ENCODE measurements at regions not wholly inside any gene's neighbourhood (a gene's known extent, or its start where the extent isn't known, plus 50 kb on each side); places are given as distances from the start of the nearest gene placed in this dataset.
"Not testable (repeated sequence)": the region's sequence is repeated elsewhere in the genome, so short reads cannot be mapped to it uniquely, and the experiment has no call there.

- H3K36me3 ChIP-seq: no peaks in the 10 kb centered on the region
- no peak overlapping the region for H3K4me3 ChIP-seq
- no peaks in the 10 kb centered on the region for H3K9me3 ChIP-seq (ENCODE audit: low read depth)
- TF ChIP-seq CTCF (IDR thresholded peaks at IDR 0.05; ENCODE audit: low read depth, low read length): no peak
- H3K27me3 ChIP-seq: no peaks in the 10 kb centered on the region
- peaks cover 6% of the 10 kb centered on the region for H3K4me1 ChIP-seq (ENCODE audit: low read depth)
- H3K27ac ChIP-seq: no peak overlapping the region
- DNase-seq (ENCODE audit: low read depth in 1 of 2, low spot score in 1 of 2): no peak
These were observed 125.1 kb upstream of the TSPAN8 start for GRCh38 chr12:71282925-71283324.

- H3K4me3 ChIP-seq: no peak overlapping the region
- no peaks in the 10 kb centered on the region for H3K9me3 ChIP-seq (ENCODE audit: low read depth)
- H3K27me3 ChIP-seq: no peaks in the 10 kb centered on the region
- H3K36me3 ChIP-seq: no peaks in the 10 kb centered on the region
- peaks cover 6% of the 10 kb centered on the region for H3K4me1 ChIP-seq (ENCODE audit: low read depth)
- no peak overlapping the region for H3K27ac ChIP-seq
- DNase-seq (ENCODE audit: low read depth in 1 of 2, low spot score in 1 of 2): no peak
- no peak for TF ChIP-seq CTCF (IDR thresholded peaks at IDR 0.05; ENCODE audit: low read depth, low read length)
These were observed 124.2 kb upstream of the TSPAN8 start for GRCh38 chr12:71282020-71282419.

- no peak for TF ChIP-seq CTCF (IDR thresholded peaks at IDR 0.05; ENCODE audit: low read depth, low read length)
- no peak overlapping the region for H3K27ac ChIP-seq
- no peaks in the 10 kb centered on the region for H3K9me3 ChIP-seq (ENCODE audit: low read depth)
- no peaks in the 10 kb centered on the region for H3K36me3 ChIP-seq
- no peak overlapping the region for H3K4me3 ChIP-seq
- no peak for DNase-seq (ENCODE audit: low read depth in 1 of 2, low spot score in 1 of 2)
- peaks cover 6% of the 10 kb centered on the region for H3K4me1 ChIP-seq (ENCODE audit: low read depth)
- no peaks in the 10 kb centered on the region for H3K27me3 ChIP-seq
These were observed 123.6 kb upstream of the TSPAN8 start for GRCh38 chr12:71281425-71281824.

- no peaks in the 10 kb centered on the region for H3K36me3 ChIP-seq
- H3K4me3 ChIP-seq: no peak overlapping the region
- H3K4me1 ChIP-seq (ENCODE audit: low read depth): no peaks in the 10 kb centered on the region
- H3K27me3 ChIP-seq: no peaks in the 10 kb centered on the region
- no peak for TF ChIP-seq CTCF (IDR thresholded peaks at IDR 0.05; ENCODE audit: low read depth, low read length)
- no peaks in the 10 kb centered on the region for H3K9me3 ChIP-seq (ENCODE audit: low read depth)
- no peak overlapping the region for H3K27ac ChIP-seq
- DNase-seq (ENCODE audit: low read depth in 1 of 2, low spot score in 1 of 2): no peak
These were observed 120.1 kb upstream of the TSPAN8 start for GRCh38 chr12:71277866-71278265.

- TF ChIP-seq CTCF (IDR thresholded peaks at IDR 0.05; ENCODE audit: low read depth, low read length): no peak
- Histone ChIP-seq H3K4me1 (ENCODE audit: low read depth) (no peaks in the 10 kb centered on the region), H3K27ac (no peak overlapping the region), H3K36me3 (no peaks in the 10 kb centered on the region), H3K4me3 (no peak overlapping the region), H3K27me3 (no peaks in the 10 kb centered on the region), H3K9me3 (ENCODE audit: low read depth) (no peaks in the 10 kb centered on the region)
- no peak for DNase-seq (ENCODE audit: low read depth in 1 of 2, low spot score in 1 of 2)
These were observed 118.7 kb upstream of the TSPAN8 start for GRCh38 chr12:71276541-71276940.

GRCh38 chr12:71270794-71271193 lies 113.0 kb upstream of the TSPAN8 start:
- H3K36me3 ChIP-seq; H3K4me3 ChIP-seq; H3K27me3 ChIP-seq; H3K27ac ChIP-seq; H3K9me3 ChIP-seq (ENCODE audit: low read depth); DNase-seq (ENCODE audit: low read depth in 1 of 2, low spot score in 1 of 2); H3K4me1 ChIP-seq (ENCODE audit: low read depth): not testable (repeated sequence)
